GM21360 (cell line): ENCODE measurements at regions not wholly inside any gene's neighbourhood (a gene's known extent, or its start where the extent isn't known, plus 50 kb on each side); places are given as distances from the start of the nearest gene placed in this dataset.
"Not testable (repeated sequence)": the region's sequence is repeated elsewhere in the genome, so short reads cannot be mapped to it uniquely, and the experiment has no call there.

Experiments
- ATAC-seq: cut with Tn5 transposase; IDR thresholded peaks from one replicate; pipeline ENCODE4 v1.9.1; 2021; ENCODE audit warnings: mild to moderate bottlenecking, moderate library complexity; ENCODE audit not compliant: unreplicated experiment

GRCh38 chr4:28432348-28433025, 1571.8 kb downstream of the STIM2 start:
- ATAC-seq, result no peak

DNA sequence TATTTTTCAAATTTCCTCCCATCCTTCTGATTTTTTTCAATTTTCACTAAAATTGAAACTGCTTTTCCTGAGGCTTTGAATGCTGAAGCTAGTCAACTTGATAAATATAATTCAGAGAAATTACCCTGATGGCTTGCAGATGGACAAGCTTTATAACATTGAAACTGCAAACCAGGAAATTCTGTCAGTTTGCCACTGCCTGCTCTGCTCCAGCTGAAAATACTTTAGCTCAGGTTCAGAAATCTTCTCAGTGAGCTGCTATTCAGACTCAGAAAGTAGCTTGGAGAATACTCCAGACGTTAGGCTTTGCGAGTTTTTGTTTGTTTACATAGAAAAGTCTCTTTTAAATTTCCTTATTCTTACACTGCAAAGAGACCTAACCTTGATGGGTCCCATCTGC, 1574.7 kb downstream of the STIM2 start:
- no peak for ATAC-seq

- ATAC-seq, result no peak
These were observed 1575.8 kb downstream of the STIM2 start for GRCh38 chr4:28436191-28437080.

DNA sequence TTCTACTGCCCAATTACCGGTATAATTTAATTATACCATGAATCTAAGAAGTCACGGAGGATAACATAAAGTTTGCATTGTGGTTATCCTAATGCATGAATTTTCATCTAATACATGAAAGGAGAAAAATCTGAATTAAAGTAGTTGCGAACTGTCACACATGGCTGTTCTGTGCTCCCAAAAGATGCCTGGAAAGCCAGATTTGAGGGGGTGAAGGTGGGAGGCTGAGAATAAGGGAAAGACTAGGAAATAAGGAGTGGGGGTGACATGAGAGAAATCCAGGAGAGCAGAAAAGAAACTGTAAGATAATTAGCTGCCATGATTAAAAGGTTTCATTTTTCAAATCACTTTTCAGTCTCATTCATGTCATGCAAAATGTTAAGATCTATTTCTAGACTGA, 1582.7 kb downstream of the STIM2 start:
- ATAC-seq, result no peak

DNA sequence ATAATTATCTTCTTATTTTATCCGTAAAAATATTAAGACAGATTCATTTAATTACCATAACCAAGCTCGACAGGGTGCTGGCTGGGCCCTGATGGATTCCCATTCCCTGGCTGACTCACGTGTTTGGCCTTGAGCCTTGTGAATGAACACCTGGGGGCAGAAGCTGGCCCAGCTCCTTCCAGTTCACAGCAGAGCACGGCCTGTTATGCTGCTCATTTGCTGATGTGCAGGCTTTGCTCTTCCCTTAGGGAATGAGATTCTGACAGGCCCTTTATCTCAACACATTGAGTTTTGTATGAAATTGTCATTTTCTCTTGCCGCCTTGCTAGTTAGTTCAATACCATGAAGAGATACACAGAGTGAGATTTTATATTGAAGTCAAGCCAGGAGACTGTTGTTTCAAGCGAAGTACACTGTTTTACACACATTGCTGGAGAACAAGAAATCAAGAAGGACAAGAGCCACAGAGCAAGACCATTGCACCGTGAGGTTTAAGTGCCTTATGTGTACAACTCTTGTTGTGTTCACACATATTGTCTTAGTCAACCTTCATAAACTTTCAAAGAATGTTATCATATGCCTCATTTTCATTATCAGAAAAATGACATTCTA, 1583.3 kb downstream of the STIM2 start:
- no peak for ATAC-seq

GRCh38 chr4:28444886-28445496, 1584.3 kb downstream of the STIM2 start:
- no peak for ATAC-seq

DNA sequence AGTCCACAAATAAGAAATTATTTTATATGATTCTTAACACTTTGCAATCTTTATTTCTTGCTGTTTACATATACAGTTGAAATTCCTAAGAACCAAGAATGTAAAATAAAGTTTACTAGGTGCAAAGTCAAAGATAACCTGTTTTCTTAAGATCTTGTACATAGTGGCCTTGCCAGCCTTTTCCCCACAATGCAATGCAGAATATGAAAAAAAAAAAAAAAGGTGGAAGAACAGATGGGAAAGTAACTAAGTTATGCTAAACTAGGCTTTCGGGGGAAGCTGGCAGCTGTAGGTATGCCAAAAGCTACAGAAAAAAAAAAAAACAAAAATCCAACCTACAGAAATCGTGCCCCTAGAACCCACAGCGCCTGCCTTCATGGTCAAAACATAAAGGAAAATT, 1588.4 kb downstream of the STIM2 start:
- ATAC-seq, result no peak

- ATAC-seq, result no peak
These were observed 1590.7 kb downstream of the STIM2 start for GRCh38 chr4:28451346-28451745.

GRCh38 chr4:28462766-28463700, 1602.4 kb downstream of the STIM2 start:
- no peak for ATAC-seq

DNA sequence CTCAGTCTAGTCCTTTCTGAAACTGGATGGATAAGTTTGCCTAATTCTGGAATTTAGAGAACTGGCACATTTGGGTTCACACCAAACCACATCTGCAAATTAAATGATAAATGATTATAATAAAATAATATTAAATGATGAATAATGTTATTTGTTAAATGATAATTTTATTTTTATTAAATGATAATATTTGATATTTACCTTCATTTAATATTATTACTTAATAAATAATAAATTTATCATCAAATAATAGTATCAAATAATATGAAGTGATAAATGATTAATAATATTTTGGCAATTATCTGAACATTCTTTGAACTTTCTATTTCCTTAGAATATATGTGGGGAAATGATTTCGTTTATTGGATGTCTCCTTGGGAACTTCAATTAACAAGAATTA, 1604.2 kb downstream of the STIM2 start:
- no peak for ATAC-seq

DNA sequence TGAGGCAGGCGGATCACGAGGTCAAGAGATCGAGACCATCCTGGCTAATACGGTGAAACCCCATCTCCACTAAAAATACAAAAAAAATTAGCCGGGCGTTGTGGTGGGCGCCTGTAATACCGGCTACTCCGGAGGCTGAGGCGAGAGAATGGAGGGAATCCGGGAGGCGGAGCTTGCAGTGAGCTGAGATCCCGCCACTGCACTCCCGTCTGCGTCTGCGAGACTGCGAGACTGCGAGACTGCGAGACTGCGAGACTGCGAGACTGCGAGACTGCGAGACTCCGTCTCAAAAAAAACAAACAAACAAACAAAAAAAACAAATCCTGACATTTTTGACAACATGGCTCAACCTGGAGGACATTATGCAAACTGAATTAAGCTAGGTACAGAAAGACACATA, 1606.2 kb downstream of the STIM2 start:
- not testable (repeated sequence) for ATAC-seq

DNA sequence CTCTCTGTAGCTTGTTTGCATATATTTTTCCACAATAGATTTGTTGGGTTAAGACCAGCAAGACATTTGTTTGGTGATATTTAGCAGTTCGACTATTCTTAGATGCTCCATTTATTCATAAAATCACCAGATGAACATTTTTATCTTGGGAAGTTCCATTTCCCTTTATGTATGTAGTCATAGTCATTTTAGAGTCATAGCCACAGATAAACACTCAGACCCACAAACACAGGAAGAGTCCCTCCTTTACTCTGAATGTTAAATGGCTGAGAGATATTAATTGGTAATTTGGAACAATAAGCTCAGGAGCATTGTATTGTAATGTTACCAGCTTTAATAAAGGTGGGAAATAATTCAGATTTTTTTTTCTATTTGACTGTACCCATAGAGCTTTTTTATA, 1608.7 kb downstream of the STIM2 start:
- ATAC-seq, result no peak

GRCh38 chr4:28469886-28470285, 1609.2 kb downstream of the STIM2 start:
- ATAC-seq, result no peak

DNA sequence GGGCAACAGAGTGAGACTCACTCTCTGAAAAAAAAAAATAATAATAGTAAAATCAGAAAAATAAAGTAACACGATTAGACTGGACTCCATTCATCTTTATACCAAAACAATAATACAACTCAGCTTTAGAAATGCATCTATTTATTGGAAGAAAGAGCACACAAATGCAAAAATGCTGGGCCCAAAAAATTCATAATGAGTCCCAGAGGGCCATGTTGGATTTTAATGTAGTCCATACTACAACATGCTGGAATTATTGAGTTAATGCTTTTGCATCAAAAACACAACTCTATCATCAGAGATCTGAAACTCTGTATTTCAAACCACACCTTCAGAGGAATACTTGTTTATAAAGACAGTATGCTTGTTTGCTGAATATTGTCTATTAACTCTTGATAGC, 1614.7 kb downstream of the STIM2 start:
- no peak for ATAC-seq

DNA sequence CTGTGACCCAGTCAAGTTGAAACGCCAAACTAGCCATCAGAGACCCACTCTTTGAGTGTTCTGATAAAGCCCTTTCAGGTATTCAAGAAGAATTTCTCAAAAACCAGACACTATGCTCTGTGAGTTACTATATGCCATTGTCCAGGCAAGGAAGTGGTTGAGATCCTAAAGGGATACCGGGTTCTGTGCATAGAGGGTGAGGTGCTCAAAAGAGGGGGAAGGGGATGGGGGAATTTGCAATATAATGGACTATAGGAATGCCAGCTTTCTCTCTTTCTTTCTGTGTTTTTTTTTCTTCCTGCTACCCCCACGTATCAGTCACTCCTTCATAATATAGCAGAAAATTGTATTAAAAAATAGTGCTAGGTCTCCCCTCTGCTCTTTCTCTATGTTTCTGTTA, 1619.0 kb downstream of the STIM2 start:
- no peak for ATAC-seq

DNA sequence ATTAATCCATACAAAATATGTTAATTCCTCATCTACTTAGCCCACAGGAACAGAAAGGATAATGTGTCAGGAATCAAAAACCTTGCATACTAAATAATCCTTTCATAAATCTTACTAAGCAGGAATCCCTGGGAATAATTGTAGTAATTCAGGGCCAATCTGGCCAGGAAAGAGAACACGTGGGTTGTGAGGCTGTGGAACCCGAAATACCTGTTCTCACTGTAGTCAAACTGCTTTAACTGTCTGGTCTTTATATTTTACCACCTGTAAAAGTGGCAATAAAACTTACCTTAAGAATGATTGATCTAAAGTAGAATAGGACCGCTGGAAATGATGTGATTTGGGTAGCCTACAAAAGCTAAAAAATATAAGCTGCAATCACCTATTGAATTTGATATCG, 1620.9 kb downstream of the STIM2 start:
- no peak for ATAC-seq

- no peak for ATAC-seq
These were observed 1622.1 kb downstream of the STIM2 start for GRCh38 chr4:28482580-28483270.

- ATAC-seq, result no peak
These were observed 1627.4 kb downstream of the STIM2 start for GRCh38 chr4:28488021-28488420.

DNA sequence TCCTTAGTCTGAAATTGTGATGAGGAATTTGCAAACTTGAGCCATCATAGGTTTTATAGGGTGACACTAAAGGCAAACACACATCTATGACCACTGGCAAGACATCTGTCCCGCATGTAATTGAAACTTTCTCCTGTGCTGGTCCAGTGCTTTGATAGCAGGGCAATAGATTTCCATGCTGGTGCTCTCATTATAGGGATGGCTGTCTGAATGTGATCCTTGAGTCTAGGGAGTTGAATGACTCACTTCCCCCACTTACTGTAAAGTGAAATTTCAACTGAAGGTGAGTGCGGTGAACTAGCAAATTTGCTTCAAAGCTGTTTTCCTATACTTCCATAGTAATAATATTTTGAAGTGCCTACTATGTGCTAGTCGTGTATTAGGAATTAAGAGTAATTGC, 1630.0 kb downstream of the STIM2 start:
- no peak for ATAC-seq

DNA sequence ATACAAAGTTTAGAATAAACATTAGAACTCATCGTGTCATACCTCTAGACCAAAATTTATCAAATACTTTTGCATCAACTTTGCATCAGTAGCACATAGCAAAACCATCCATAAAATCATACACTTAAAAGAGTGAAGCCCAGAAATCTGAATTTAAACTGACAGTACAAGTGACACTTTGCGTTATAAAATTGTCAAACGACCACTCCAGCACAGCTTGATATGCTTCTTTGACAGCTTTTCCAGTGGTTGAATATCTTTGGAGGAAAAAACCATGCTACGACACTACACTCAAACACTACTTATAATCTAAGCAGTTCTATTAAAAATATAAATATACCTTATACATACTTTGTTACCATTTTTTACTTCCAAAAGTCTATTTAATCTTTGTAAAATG, 1644.4 kb downstream of the STIM2 start:
- no peak for ATAC-seq
